Suppressor macrophage treated with lipopolysaccharide for 1 hour (primary cell): ENCODE measurements at regions not wholly inside any gene's neighbourhood (a gene's known extent, or its start where the extent isn't known, plus 50 kb on each side); places are given as distances from the start of the nearest gene placed in this dataset.
"Not testable (repeated sequence)": the region's sequence is repeated elsewhere in the genome, so short reads cannot be mapped to it uniquely, and the experiment has no call there.

Source experiments
- DNase-seq, 3 donors: peaks; one replicate each; pipeline ENCODE4 v3.0.0-alpha.2; 2020 to 2022

- not testable (repeated sequence) for DNase-seq
These were observed 91.1 kb upstream of the HS3ST2 start for GRCh38 chr16:22722551-22723541.

DNA sequence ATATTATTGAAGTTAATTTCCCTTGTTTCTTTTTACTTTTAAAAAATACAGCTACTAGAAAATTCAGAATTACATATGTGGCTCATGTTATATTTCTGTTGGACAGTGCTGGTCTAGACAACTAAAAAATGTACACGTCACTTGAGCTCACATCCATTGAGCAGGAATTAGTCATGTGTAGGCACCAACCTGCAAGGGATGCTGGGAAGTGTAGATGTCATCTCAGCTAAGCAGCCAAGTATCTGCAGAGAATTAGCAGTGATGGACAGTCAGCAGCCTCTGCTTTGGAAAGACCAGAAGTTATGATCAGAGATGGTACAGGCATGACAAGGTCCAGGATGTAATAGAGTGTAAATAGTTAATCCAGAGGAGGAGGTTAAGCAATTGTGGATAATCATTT lies 87.1 kb upstream of the HS3ST2 start:
- no peak for DNase-seq

GRCh38 chr16:22727285-22728166 lies 86.4 kb upstream of the HS3ST2 start:
- DNase-seq = no peak

GRCh38 chr16:22728167-22728836 lies 85.7 kb upstream of the HS3ST2 start:
- DNase-seq = no peak

- peak in 2 of 3 donors; percentile 8 to 18 for DNase-seq
These were observed 81.6 kb upstream of the HS3ST2 start for GRCh38 chr16:22732400-22732799.

DNA sequence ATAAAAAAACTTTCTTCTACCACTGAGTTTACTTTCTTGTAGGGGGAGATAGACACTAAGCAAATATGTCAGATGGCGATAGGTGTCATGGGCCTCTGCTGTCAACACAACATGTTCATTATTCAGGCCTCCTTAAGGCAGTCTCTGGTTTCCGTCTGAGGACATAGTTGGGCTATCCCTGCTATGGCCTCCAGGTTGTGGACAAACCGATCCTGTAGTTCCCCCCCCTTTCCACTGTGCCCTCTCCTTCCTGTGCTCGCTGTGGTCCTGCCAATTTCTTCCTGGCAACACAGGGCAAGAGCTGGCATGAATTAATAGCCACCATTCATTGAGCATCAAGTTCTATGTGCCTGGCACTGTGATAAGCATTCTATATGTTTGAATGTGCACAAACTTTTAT lies 81.0 kb upstream of the HS3ST2 start:
- DNase-seq = no peak

- no peak for DNase-seq
These were observed 79.6 kb upstream of the HS3ST2 start for GRCh38 chr16:22734368-22734767.

- no peak for DNase-seq
These were observed 77.2 kb upstream of the HS3ST2 start for GRCh38 chr16:22736791-22737190.

GRCh38 chr16:22739077-22739476 lies 74.9 kb upstream of the HS3ST2 start:
- DNase-seq = peak; percentile 31 to 44 (median 43)

- peak; percentile 66 to 75 (median 69) for DNase-seq
These were observed 70.6 kb upstream of the HS3ST2 start for GRCh38 chr16:22743401-22743800.

- no peak for DNase-seq
These were observed 62.8 kb upstream of the HS3ST2 start for GRCh38 chr16:22751104-22751667.

- no peak for DNase-seq
These were observed 62.3 kb upstream of the HS3ST2 start for GRCh38 chr16:22751685-22752084.

DNA sequence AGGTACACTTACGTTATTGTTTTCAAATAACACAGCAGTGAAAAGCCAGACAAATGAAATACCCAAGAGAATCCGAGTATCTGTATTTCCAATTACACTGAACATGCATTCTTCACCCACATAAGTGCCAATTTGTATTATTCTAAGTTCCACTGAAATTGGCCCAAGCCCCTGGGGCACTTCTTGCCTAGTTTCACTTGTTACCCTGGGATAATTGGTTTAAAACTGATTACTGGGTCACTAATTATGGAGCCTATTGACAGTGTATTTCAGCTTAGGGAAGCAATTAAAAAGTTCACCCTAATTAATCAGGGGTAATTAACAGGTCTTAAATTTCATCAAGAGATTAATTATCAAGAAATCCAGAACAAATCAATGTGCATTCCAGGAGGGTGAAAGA lies 60.5 kb upstream of the HS3ST2 start:
- no peak for DNase-seq

DNA sequence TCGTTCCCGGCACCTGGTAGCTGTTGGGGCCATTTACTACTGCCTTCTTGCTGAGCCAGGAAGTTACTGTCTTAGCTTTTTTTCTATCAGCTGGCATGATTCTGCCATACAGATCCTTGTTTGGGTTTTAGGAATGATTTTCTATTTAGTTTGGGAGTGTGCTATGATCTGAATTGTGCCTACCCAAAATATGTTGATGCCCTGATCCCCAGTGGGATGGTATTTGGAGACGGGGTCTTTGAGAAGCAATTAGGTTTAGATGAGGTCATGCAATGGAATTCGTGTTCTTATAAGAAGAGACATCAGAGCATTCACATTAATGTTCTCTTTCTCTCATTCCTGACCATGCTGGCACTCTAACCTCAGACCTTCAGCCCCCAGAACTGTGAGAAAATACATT lies 59.4 kb upstream of the HS3ST2 start:
- DNase-seq = no peak

DNA sequence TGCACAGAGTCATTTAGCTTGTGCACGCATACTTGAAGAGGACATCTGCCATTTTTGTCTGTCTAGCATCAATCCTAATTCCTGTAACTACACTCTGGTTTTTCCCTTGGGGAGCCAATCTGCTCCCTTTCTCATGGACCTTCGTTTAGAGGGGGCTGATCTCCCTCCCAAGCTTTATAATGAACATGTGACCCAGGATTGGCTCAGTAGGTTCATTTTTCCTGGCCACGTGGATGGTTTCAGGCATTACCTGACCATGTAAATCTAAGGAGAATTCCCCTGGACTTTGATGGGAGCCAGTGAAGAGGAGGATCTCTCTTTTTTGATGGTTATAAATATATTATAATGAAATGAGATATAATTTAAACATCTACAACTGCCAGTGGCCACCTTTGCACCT lies 56.8 kb upstream of the HS3ST2 start:
- DNase-seq = no peak

DNA sequence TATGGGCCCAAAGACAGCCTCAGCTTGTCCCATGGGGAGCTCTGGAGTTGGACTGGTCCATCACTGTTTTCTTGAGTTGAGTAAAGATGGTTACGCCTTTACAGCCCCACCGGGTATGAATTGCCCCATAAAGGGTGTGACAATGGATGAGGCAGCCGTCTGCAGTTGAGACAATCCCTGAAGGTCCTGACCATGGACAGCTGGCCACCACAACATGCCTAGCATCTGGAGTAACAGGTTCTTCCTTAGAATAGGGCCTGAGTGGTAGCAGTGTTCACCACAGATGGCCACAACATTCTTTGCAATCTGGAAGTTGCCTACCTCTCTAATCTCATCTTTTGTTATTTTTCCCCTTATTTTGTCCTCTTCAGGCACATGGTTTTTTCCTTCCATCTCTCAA lies 51.5 kb upstream of the HS3ST2 start:
- DNase-seq = no peak

DNA sequence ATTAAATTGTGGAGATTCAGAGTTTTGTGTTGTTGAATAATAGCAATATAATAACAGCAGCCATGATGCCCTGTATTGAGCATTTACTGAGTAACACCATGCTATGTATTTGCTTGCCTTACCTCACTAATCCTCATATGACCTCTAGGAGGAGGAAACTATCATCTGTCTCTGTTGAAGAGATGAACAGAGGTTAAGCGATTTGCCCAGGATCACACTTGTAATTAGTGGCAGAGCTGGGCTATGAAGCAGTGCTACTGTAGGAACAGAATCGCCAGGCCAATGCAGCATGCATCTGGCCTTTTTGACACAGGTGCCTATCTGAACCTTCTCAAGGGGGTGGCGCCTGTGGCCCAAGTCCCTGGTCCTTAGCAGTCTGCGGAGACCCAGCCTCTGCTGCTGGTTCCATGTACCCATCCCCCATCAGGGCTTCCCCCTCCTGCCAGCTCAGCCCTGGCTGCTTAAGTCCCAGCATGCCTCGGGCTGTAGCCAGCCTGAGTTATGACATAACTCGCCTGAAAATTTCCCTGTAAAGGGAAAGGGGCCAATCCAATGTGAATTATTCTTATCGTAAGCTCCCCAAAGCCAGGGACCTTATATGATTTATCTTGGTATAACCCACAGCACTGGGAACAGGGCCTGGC lies 50.4 kb upstream of the HS3ST2 start:
- peak in 2 of 3 donors; percentile 6 for DNase-seq
